Transverse colon (tissue), 4 donors: ENCODE measurements at regions not wholly inside any gene's neighbourhood (a gene's known extent, or its start where the extent isn't known, plus 50 kb on each side); places are given as distances from the start of the nearest gene placed in this dataset.

Experiments
- DNase-seq: peaks from one replicate; pipeline ENCODE4 v3.0.0-alpha.2; 2019
- H3K27ac ChIP-seq, 4 donors: fragments of 200-600 bp; sonication (generic); 2 replicates each; pipeline ENCODE4 v1.5.1; 2016 to 2018; ENCODE audit warnings: inconsistent platforms in 4 of 4
- H3K27me3 ChIP-seq: fragments of 200-600 bp; sonication (generic); 2 replicates; pipeline ENCODE4 v1.5.1; 2017; ENCODE audit warnings: inconsistent platforms
- H3K36me3 ChIP-seq, 4 donors: fragments of 200-600 bp; sonication (generic); 2 replicates each; pipeline ENCODE4 v1.5.1; 2017 to 2019; ENCODE audit warnings: inconsistent platforms in 4 of 4
- H3K4me1 ChIP-seq, 4 donors: fragments of 200-600 bp; sonication (generic); 2 replicates each; pipeline ENCODE4 v1.5.1; 2017 to 2020; ENCODE audit warnings: inconsistent platforms in 4 of 4
- H3K4me3 ChIP-seq, 4 donors: fragments of 200-600 bp; sonication (generic); 1 replicate in 1 of 4; 2 replicates in 3 of 4; pipeline versions ENCODE4 v1.5.1 to v1.6.1; 2017 to 2019; ENCODE audit warnings: inconsistent platforms in 4 of 4
- H3K9me3 ChIP-seq, 2 donors: fragments of 200-600 bp; sonication (generic); 2 replicates each; pipeline ENCODE4 v1.5.1; 2017 to 2019; ENCODE audit warnings: inconsistent platforms in 2 of 2
- CTCF ChIP-seq, 5 experiments: fragments of 200-600 bp in 3 of 5; fragments of 450-650 bp in 2 of 5; sonication (generic) in 3 of 5; IDR thresholded peaks; 1 replicate in 2 of 5; 2 replicates in 3 of 5; pipeline ENCODE4 v1.5.1; 2016 to 2017; ENCODE audit warnings: antibody characterized with exemption in 5 of 5, inconsistent platforms in 3 of 5, mild to moderate bottlenecking in 2 of 5, moderate library complexity in 1 of 5
- EP300 ChIP-seq: sonication (generic); formaldehyde crosslinking; IDR thresholded peaks from one replicate; pipeline ENCODE4 v1.6.1; 2017; ENCODE audit warnings: antibody characterized with exemption, low read depth
- POLR2A ChIP-seq: fragments of 450-650 bp; IDR thresholded peaks from one replicate; pipeline ENCODE4 v1.6.1; 2016; ENCODE audit warnings: antibody characterized with exemption, mild to moderate bottlenecking, moderate library complexity
- POLR2AphosphoS5 ChIP-seq, 3 donors: sonication (generic); formaldehyde crosslinking; IDR thresholded peaks; one replicate each; pipeline ENCODE4 v1.6.1; 2016; ENCODE audit warnings: antibody characterized with exemption in 3 of 3
- WGBS, 2 donors: methylation state at CpG; one replicate each; pipeline ENCODE4 v1.1.5; 2018; ENCODE audit warnings: low coverage in 1 of 2; 5-methylcytosine and 5-hydroxymethylcytosine counted together
- in situ Hi-C, 4 donors: fragments of 200-750 bp; cut with MboI; loops; one replicate each; pipeline versions ENCODE4 v1.15.0 to v1.15.1; 2017; ENCODE audit warnings: low sequenced_read_pairs in 3 of 4, low pct_ligation_motif_present in 1 of 4, low pct_unique_long_range_greater_than_20kb in 1 of 4
- intact Hi-C: fragments of 100-400 bp; cut with DNase I; formaldehyde crosslinking; loops from one replicate; pipeline ENCODE4 v1.15.1; 2023; ENCODE audit warnings: low total_unique reads

DNA sequence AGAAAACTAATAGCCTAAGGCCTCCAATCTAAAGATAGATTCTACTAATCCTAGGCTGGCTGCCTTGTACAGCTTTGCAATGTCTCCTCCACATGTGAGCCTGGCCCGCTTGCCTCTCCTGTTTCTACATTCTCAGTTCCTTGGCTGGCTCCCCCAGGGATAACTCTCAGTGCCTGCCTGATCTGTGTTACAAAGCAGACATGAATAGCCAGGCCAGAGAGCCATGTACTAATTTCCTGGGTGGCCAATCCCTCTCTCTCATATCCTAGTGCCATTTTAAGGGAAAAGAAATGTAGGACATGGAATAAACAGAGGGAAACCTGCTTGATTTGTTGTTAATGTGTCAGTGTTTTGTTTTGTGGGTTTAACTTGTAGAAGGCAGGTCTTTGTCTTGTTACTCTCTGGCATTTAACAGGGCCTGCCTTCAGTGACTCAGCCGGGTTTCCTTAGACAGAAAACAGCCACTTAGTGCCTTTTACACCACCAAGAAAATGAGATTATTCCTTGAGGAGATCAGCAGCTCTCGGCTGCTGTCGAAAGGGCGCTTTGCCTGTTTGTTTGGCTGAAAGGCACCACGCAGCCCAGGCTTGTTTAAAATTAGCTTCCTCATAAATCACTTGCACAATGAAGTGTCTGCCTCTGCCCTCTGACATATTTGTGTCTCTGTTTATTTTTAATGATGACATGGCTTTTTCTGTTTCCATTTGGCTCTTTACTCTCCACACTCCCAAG is 702.7 kb downstream of the MAFB start:
- peaks cover 4 to 23% (median 14%) of the 10 kb centered on the region in 4 donors for H3K4me1 ChIP-seq
- H3K36me3 ChIP-seq = no peaks in the 10 kb centered on the region
- 38 to 56% methylated on average over 4 to 6 of the region's 6 CpGs for WGBS, 2 donors
- in situ Hi-C loops (no loop called here), intact Hi-C loops (no loop called here)
- peak; percentile 15 for DNase-seq
- TF ChIP-seq EP300 = no peak
- peak; percentile 58 to 74 (median 67) for TF ChIP-seq POLR2AphosphoS5 (IDR thresholded peaks at IDR 0.05)
- no peak for TF ChIP-seq POLR2A
- peak overlapping the region; percentile 61 to 80 (median 76) for H3K27ac ChIP-seq
- H3K27me3 ChIP-seq = no peaks in the 10 kb centered on the region
- no peak overlapping the region for H3K4me3 ChIP-seq
- H3K9me3 ChIP-seq = peaks cover 0 to 6% of the 10 kb centered on the region in 2 donors

GRCh38 chr20:39985271-39985827 is 703.7 kb downstream of the MAFB start:
- H3K4me3 ChIP-seq = no peak overlapping the region
- H3K9me3 ChIP-seq = no peaks in the 10 kb centered on the region
- H3K36me3 ChIP-seq = no peaks in the 10 kb centered on the region
- no peak for DNase-seq
- TF ChIP-seq POLR2A (no peak), EP300 (no peak), CTCF (IDR thresholded peaks at IDR 0.05) (no peak), POLR2AphosphoS5 (IDR thresholded peaks at IDR 0.05) (no peak)
- peaks cover 4 to 23% (median 14%) of the 10 kb centered on the region in 4 donors for H3K4me1 ChIP-seq
- H3K27ac ChIP-seq = peak overlapping the region; percentile 61 to 80 (median 76)
- H3K27me3 ChIP-seq = no peaks in the 10 kb centered on the region
- intact Hi-C loops = no loop called here
- 81 to 89% methylated on average over 5 of the region's 5 CpGs for WGBS, 2 donors
- in situ Hi-C loops = no loop called here

DNA sequence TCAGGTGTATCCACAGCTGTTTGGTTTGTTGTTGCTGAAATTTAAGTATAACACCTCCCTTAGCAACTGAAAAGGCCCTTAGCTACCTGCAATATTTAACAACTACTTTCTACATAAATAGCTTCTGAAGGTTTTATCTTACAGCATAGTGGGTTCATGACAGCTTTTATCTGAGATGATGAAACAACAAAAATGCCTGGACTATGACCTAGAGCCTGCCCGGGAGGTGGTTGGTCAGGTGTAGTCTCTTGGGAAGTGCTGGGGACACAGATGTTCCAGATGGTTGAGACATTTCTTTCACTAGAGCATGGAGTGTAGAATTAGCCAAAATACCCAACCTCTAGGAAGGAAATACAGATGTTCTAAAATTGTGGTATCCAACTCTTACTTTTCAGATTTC is 705.4 kb downstream of the MAFB start:
- no peaks in the 10 kb centered on the region for H3K9me3 ChIP-seq
- no peak overlapping the region for H3K4me3 ChIP-seq
- H3K27ac ChIP-seq = no peak overlapping the region
- 41% methylated on average over 1 of the region's 1 CpG; no CpG with 5 or more reads in 1 of the 2 donors for WGBS, 2 donors
- intact Hi-C loops (no loop called here), in situ Hi-C loops (no loop called here)
- DNase-seq = no peak
- peaks cover 4 to 23% (median 14%) of the 10 kb centered on the region in 4 donors for H3K4me1 ChIP-seq
- H3K36me3 ChIP-seq = no peaks in the 10 kb centered on the region
- no peak for TF ChIP-seq POLR2AphosphoS5 (IDR thresholded peaks at IDR 0.05)
- TF ChIP-seq EP300 = no peak
- no peaks in the 10 kb centered on the region for H3K27me3 ChIP-seq

DNA sequence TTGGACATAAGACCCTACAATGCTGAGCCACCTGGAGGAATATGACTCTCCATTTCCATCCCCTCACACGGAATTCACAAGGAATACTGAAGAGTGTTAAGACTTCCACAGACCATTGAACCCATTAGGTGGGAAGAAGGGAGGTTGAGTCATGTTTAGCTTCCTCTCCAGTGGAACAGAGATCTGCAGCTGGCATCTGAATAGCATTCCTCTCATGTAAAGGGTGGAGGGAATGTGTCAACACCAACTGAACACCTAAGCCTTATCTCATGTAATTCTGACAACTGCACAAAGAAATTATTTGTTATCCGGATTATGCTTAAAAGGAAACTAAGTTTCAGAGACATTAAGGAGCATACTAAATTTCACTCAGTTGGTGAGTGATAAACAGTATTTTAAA is 705.9 kb downstream of the MAFB start:
- Histone ChIP-seq H3K4me3 (no peak overlapping the region), H3K36me3 (no peaks in the 10 kb centered on the region), H3K27me3 (no peaks in the 10 kb centered on the region), H3K27ac (no peak overlapping the region), H3K4me1 (peaks cover 4 to 23% (median 14%) of the 10 kb centered on the region in 4 donors), H3K9me3 (no peaks in the 10 kb centered on the region)
- DNase-seq = no peak
- in situ Hi-C loops = no loop called here
- 63 to 73% methylated on average over 2 of the region's 2 CpGs for WGBS, 2 donors
- TF ChIP-seq CTCF (IDR thresholded peaks at IDR 0.05) = no peak
- TF ChIP-seq POLR2AphosphoS5 (IDR thresholded peaks at IDR 0.05) = no peak
- no peak for TF ChIP-seq EP300
- no peak for TF ChIP-seq POLR2A
- intact Hi-C loops = no loop called here

DNA sequence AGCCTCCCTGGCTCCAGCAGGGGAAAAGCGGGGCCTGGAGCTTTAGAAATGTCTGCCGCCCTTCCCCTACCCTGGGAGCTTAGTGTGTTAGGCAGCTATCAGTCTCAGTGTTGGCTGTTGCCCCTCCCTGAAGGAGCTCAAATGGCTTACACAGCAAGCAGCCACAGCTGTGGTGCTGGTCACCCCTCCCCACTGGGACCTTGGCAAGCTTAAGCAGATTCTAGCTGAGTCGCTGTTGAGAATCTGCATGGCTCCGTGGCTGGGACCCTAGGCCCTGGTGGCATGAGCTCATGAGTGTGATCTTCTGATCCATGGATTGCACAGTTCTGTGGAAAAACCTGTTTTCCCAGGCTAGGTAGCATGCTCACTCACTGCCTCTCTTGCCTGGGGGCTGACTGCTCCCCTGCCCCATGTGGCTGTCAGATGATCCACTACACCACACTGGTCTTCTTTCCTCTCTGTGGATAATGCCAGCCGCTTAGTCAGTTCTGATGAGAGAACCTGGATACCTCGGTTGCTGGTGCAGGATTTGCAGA is 714.0 kb downstream of the MAFB start:
- intact Hi-C loops (no loop called here), in situ Hi-C loops (no loop called here)
- DNase-seq = no peak

More for the DNA sequence above, 714.0 kb downstream of the MAFB start:
- TF ChIP-seq POLR2AphosphoS5 (IDR thresholded peaks at IDR 0.05) = no peak
- no peak for TF ChIP-seq POLR2A
- TF ChIP-seq CTCF (IDR thresholded peaks at IDR 0.05) = no peak
- no peak for TF ChIP-seq EP300
- WGBS, 2 donors = 69% methylated on average over 6 of the region's 6 CpGs; no CpG with 5 or more reads in 1 of the 2 donors
- no peaks in the 10 kb centered on the region for H3K4me1 ChIP-seq
- H3K4me3 ChIP-seq = no peak overlapping the region
- H3K9me3 ChIP-seq = peaks cover 0 to 3% of the 10 kb centered on the region in 2 donors
- no peak overlapping the region for H3K27ac ChIP-seq
- no peaks in the 10 kb centered on the region for H3K27me3 ChIP-seq
- no peaks in the 10 kb centered on the region for H3K36me3 ChIP-seq
